GM19468 (cell line): ENCODE measurements at regions not wholly inside any gene's neighbourhood (a gene's known extent, or its start where the extent isn't known, plus 50 kb on each side); places are given as distances from the start of the nearest gene placed in this dataset.

ENCODE experiments used
- ATAC-seq: cut with Tn5 transposase; IDR thresholded peaks from one replicate; pipeline ENCODE4 v1.9.1; 2021; ENCODE audit warnings: mild to moderate bottlenecking, moderate library complexity, moderate number of reproducible peaks; ENCODE audit not compliant: unreplicated experiment; ENCODE audit errors: extremely low read depth

- no peak for ATAC-seq
These were observed 61.0 kb upstream of the ZDHHC17 start for GRCh38 chr12:76702946-76703345.

GRCh38 chr12:76704693-76705092 lies 59.2 kb upstream of the ZDHHC17 start:
- ATAC-seq, result no peak

GRCh38 chr12:76706101-76706500 lies 57.8 kb upstream of the ZDHHC17 start:
- ATAC-seq, result no peak

- no peak for ATAC-seq
These were observed 57.2 kb upstream of the ZDHHC17 start for GRCh38 chr12:76706761-76707160.

- no peak for ATAC-seq
These were observed 56.1 kb upstream of the ZDHHC17 start for GRCh38 chr12:76707772-76708171.

- ATAC-seq, result no peak
These were observed 55.6 kb upstream of the ZDHHC17 start for GRCh38 chr12:76708296-76708695.

- no peak for ATAC-seq
These were observed 52.7 kb upstream of the ZDHHC17 start for GRCh38 chr12:76711241-76711640.

- ATAC-seq, result no peak
These were observed 50.8 kb upstream of the ZDHHC17 start for GRCh38 chr12:76713130-76713529.

GRCh38 chr12:76713986-76714385 lies 49.9 kb upstream of the ZDHHC17 start:
- no peak for ATAC-seq
